ENCODE measurements at regions not wholly inside any gene's neighbourhood (a gene's known extent, or its start where the extent isn't known, plus 50 kb on each side); places are given as distances from the start of the nearest gene placed in this dataset.

GRCh38 chr21:28788030-28788429 lies 204.6 kb downstream of the LTN1 start:
- TF ChIP-seq CTCF (IDR thresholded peaks at IDR 0.05) (no peak), POLR2A (IDR thresholded peaks at IDR 0.05) (no peak)
